Natural killer cell (primary cell): ENCODE measurements at regions not wholly inside any gene's neighbourhood (a gene's known extent, or its start where the extent isn't known, plus 50 kb on each side); places are given as distances from the start of the nearest gene placed in this dataset.

Experiments
- ATAC-seq, 3 donors: fragments of 150-1000 bp in 2 of 3; fragments of 200-7000 bp in 1 of 3; cut with Tn5 transposase; 1 replicate in 1 of 3; 2 replicates in 2 of 3; pipeline ENCODE4 v1.10.0; 2021; ENCODE audit warnings: mild to moderate bottlenecking in 2 of 3, moderate library complexity in 2 of 3
- DNase-seq, 2 donors: peaks; one replicate each; pipeline versions ENCODE4 v3.0.0 to v3.0.0-alpha.2; 2013 to 2021; ENCODE audit warnings: mixed read lengths in 1 of 2
- H3K27ac ChIP-seq: one replicate; pipeline ENCODE4 v1.5.1; 2013; ENCODE audit warnings: mild to moderate bottlenecking, low read length
- H3K27me3 ChIP-seq: one replicate; pipeline ENCODE4 v1.6.1; 2013; ENCODE audit warnings: low read length; ENCODE audit not compliant: control insufficient read depth, insufficient read depth
- H3K36me3 ChIP-seq: one replicate; pipeline ENCODE4 v1.6.1; 2013; ENCODE audit warnings: low read length; ENCODE audit not compliant: control insufficient read depth, insufficient read depth
- H3K4me1 ChIP-seq: one replicate; pipeline ENCODE4 v1.6.1; 2013; ENCODE audit warnings: low read length; ENCODE audit not compliant: control insufficient read depth, insufficient read depth
- H3K4me3 ChIP-seq: one replicate; pipeline ENCODE4 v1.5.1; 2013; ENCODE audit warnings: low read length
- H3K9me3 ChIP-seq: one replicate; pipeline ENCODE4 v1.6.1; 2013; ENCODE audit warnings: low read length; ENCODE audit not compliant: control insufficient read depth, insufficient read depth
- H3K27ac Mint-ChIP-seq, 2 donors: one replicate each; pipeline ENCODE4 v1.8.0; 2022; ENCODE audit warnings: mild to moderate bottlenecking in 2 of 2, mixed read lengths in 2 of 2, moderate library complexity in 1 of 2
- H3K27me3 Mint-ChIP-seq, 2 donors: one replicate each; pipeline ENCODE4 v1.8.0; 2022; ENCODE audit warnings: low read depth in 2 of 2, mixed read lengths in 2 of 2
- H3K36me3 Mint-ChIP-seq: one replicate; pipeline ENCODE4 v1.8.0; 2022; ENCODE audit warnings: mixed read lengths
- H3K4me1 Mint-ChIP-seq, 2 donors: one replicate each; pipeline ENCODE4 v1.8.0; 2022; ENCODE audit warnings: mixed read lengths in 2 of 2
- H3K4me3 Mint-ChIP-seq: one replicate; pipeline ENCODE4 v1.8.0; 2022; ENCODE audit warnings: mild to moderate bottlenecking, moderate library complexity, mixed read lengths
- H3K9me3 Mint-ChIP-seq, 2 donors: one replicate each; pipeline ENCODE4 v1.8.0; 2022; ENCODE audit warnings: mixed read lengths in 2 of 2
- WGBS: methylation state at CpG from one replicate; pipeline ENCODE4 v1.1.7; 2013; ENCODE audit warnings: missing lambda C conversion rate; ENCODE audit not compliant: insufficient coverage; 5-methylcytosine and 5-hydroxymethylcytosine counted together
- intact Hi-C: fragments of 100-400 bp; cut with micrococcal nuclease; formaldehyde crosslinking; loops from one replicate; pipeline ENCODE4 v1.14.2; 2022
- TF ChIP-seq, protein P1 (sequence below): fragments of 200-600 bp; IDR thresholded peaks from one replicate; pipeline ENCODE4 v1.8.0; 2022; ENCODE audit warnings: antibody characterized with exemption

GRCh38 chr3:135908225-135908624, 57.3 kb upstream of the PPP2R3A start:
- no peak overlapping the region for H3K4me3 Mint-ChIP-seq
- no peak overlapping the region for H3K27ac Mint-ChIP-seq
- no peaks in the 10 kb centered on the region for H3K36me3 Mint-ChIP-seq
- H3K9me3 Mint-ChIP-seq, result no peaks in the 10 kb centered on the region
- H3K27me3 Mint-ChIP-seq, result peaks cover 10 to 14% of the 10 kb centered on the region in 2 donors
- Histone ChIP-seq H3K27me3 (no peaks in the 10 kb centered on the region), H3K36me3 (no peaks in the 10 kb centered on the region), H3K27ac (no peak overlapping the region), H3K9me3 (no peaks in the 10 kb centered on the region), H3K4me1 (no peaks in the 10 kb centered on the region), H3K4me3 (no peak overlapping the region)
- WGBS, result 90% methylated on average over 7 of the region's 7 CpGs
- H3K4me1 Mint-ChIP-seq, result no peaks in the 10 kb centered on the region
- DNase-seq, result no peak
- no peak for ATAC-seq
- TF ChIP-seq, protein P1, sequence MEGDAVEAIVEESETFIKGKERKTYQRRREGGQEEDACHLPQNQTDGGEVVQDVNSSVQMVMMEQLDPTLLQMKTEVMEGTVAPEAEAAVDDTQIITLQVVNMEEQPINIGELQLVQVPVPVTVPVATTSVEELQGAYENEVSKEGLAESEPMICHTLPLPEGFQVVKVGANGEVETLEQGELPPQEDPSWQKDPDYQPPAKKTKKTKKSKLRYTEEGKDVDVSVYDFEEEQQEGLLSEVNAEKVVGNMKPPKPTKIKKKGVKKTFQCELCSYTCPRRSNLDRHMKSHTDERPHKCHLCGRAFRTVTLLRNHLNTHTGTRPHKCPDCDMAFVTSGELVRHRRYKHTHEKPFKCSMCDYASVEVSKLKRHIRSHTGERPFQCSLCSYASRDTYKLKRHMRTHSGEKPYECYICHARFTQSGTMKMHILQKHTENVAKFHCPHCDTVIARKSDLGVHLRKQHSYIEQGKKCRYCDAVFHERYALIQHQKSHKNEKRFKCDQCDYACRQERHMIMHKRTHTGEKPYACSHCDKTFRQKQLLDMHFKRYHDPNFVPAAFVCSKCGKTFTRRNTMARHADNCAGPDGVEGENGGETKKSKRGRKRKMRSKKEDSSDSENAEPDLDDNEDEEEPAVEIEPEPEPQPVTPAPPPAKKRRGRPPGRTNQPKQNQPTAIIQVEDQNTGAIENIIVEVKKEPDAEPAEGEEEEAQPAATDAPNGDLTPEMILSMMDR, result no peak
- intact Hi-C loops, result no loop called here

DNA sequence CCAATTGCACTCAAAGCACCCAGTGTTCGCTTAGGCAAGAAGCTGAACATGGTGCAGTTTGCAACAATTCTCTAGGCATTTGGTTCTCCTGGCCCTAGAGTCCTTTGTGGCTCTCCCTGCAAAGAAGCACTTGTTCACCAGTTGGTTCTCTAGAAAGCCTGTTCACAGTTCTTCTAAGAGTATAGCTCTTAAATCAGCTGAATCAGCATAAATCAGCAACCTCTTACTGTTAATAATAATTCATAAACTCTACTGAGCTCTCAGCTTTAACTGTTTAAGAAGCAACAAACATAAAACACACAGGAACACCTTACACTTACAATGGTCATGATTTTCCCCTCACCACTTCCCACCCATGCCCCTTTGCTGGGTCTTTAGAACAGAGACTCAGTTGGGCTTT, 56.8 kb upstream of the PPP2R3A start:
- no peaks in the 10 kb centered on the region for H3K36me3 Mint-ChIP-seq
- 92% methylated on average over 1 of the region's 1 CpG for WGBS
- no peak overlapping the region for H3K27ac Mint-ChIP-seq
- Histone ChIP-seq H3K9me3 (no peaks in the 10 kb centered on the region), H3K4me1 (no peaks in the 10 kb centered on the region), H3K36me3 (no peaks in the 10 kb centered on the region), H3K27ac (no peak overlapping the region), H3K27me3 (no peaks in the 10 kb centered on the region), H3K4me3 (no peak overlapping the region)
- no peaks in the 10 kb centered on the region for H3K4me1 Mint-ChIP-seq
- peaks cover 8 to 11% of the 10 kb centered on the region in 2 donors for H3K27me3 Mint-ChIP-seq
- DNase-seq, result no peak
- no peak for ATAC-seq
- no peak overlapping the region for H3K4me3 Mint-ChIP-seq
- TF ChIP-seq, protein P1, result no peak
- intact Hi-C loops, result no loop called here
- H3K9me3 Mint-ChIP-seq, result no peaks in the 10 kb centered on the region

DNA sequence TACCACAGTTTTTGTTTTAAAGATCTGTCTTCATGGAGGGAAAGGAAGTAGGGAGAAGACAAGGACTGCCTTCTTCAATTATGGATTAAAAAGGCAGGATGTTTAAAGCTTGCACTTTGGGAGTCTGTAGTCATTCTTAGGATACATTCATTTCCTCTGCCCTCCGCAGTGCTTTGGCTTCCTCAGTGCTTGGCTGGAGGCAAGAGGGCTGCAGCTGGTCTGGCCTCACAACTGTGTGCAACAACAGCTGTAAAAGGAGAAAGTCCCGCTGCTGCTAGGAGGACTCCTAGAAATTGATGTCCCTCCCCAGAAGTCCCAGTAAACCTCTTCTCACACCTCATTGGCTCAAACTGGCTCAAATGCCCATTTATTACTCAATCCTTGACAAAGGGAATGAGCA, 54.4 kb upstream of the PPP2R3A start:
- Mint-ChIP-seq H3K4me3 (no peak overlapping the region), H3K27me3 (peaks cover 0 to 6% of the 10 kb centered on the region in 2 donors), H3K4me1 (no peaks in the 10 kb centered on the region), H3K36me3 (no peaks in the 10 kb centered on the region), H3K9me3 (no peaks in the 10 kb centered on the region), H3K27ac (no peak overlapping the region)
- intact Hi-C loops, result no loop called here
- H3K9me3 ChIP-seq, result no peaks in the 10 kb centered on the region
- WGBS, result 91% methylated on average over 2 of the region's 2 CpGs
- H3K27ac ChIP-seq, result no peak overlapping the region
- DNase-seq (no peak), ATAC-seq (no peak)
- H3K27me3 ChIP-seq, result no peaks in the 10 kb centered on the region
- no peak overlapping the region for H3K4me3 ChIP-seq
- no peaks in the 10 kb centered on the region for H3K4me1 ChIP-seq
- H3K36me3 ChIP-seq, result no peaks in the 10 kb centered on the region
- TF ChIP-seq, protein P1, result no peak

- WGBS, result 64% methylated on average over 2 of the region's 2 CpGs
- ATAC-seq (no peak), DNase-seq (no peak)
- Histone ChIP-seq H3K9me3 (no peaks in the 10 kb centered on the region), H3K27ac (no peak overlapping the region), H3K4me1 (no peaks in the 10 kb centered on the region), H3K36me3 (no peaks in the 10 kb centered on the region), H3K27me3 (no peaks in the 10 kb centered on the region), H3K4me3 (no peak overlapping the region)
- Mint-ChIP-seq H3K4me1 (no peaks in the 10 kb centered on the region), H3K27ac (no peak overlapping the region), H3K36me3 (no peaks in the 10 kb centered on the region), H3K9me3 (no peaks in the 10 kb centered on the region), H3K27me3 (peaks cover 4 to 16% of the 10 kb centered on the region in 2 donors), H3K4me3 (no peak overlapping the region)
- TF ChIP-seq, protein P1, result no peak
- intact Hi-C loops, result no loop called here
Observed at GRCh38 chr3:135915206-135915605, 50.3 kb upstream of the PPP2R3A start.
